Stimulated activated CD4-positive, alpha-beta T cell treated with anti-CD3 and anti-CD28 coated beads, Interleukin-4, amount 100 ng/mL, for 1 hour (primary cell): ENCODE measurements at regions not wholly inside any gene's neighbourhood (a gene's known extent, or its start where the extent isn't known, plus 50 kb on each side); places are given as distances from the start of the nearest gene placed in this dataset.

Source experiments
- DNase-seq: peaks from one replicate; pipeline ENCODE4 v3.0.0-alpha.2; 2020

GRCh38 chr7:7060828-7061599, 121.3 kb upstream of the C1GALT1 start:
- DNase-seq, result no peak

- DNase-seq, result no peak
Observed at GRCh38 chr7:7077945-7078344, 104.4 kb upstream of the C1GALT1 start.

- DNase-seq, result no peak
Observed at GRCh38 chr7:7080802-7081201, 101.5 kb upstream of the C1GALT1 start.

GRCh38 chr7:7090460-7090859, 91.9 kb upstream of the C1GALT1 start:
- DNase-seq, result no peak

GRCh38 chr7:7098280-7098818, 84.0 kb upstream of the C1GALT1 start:
- DNase-seq, result no peak

- no peak for DNase-seq
Observed at GRCh38 chr7:7099584-7100014, 82.7 kb upstream of the C1GALT1 start.

GRCh38 chr7:7100432-7100849, 81.9 kb upstream of the C1GALT1 start:
- DNase-seq, result no peak

- no peak for DNase-seq
Observed at GRCh38 chr7:7102906-7103305, 79.4 kb upstream of the C1GALT1 start.

GRCh38 chr7:7103343-7104313, 78.7 kb upstream of the C1GALT1 start:
- no peak for DNase-seq

- DNase-seq, result no peak
Observed at GRCh38 chr7:7104314-7104698, 78.0 kb upstream of the C1GALT1 start.

- no peak for DNase-seq
Observed at GRCh38 chr7:7104971-7105370, 77.4 kb upstream of the C1GALT1 start.

GRCh38 chr7:7105800-7106582, 76.4 kb upstream of the C1GALT1 start:
- no peak for DNase-seq

- no peak for DNase-seq
Observed at GRCh38 chr7:7108931-7109330, 73.4 kb upstream of the C1GALT1 start.

- no peak for DNase-seq
Observed at GRCh38 chr7:7109934-7110333, 72.4 kb upstream of the C1GALT1 start.

GRCh38 chr7:7110706-7111105, 71.6 kb upstream of the C1GALT1 start:
- DNase-seq, result no peak

GRCh38 chr7:7112868-7113267, 69.5 kb upstream of the C1GALT1 start:
- no peak for DNase-seq

GRCh38 chr7:7114575-7115291, 67.6 kb upstream of the C1GALT1 start:
- no peak for DNase-seq

GRCh38 chr7:7117935-7118586, 64.3 kb upstream of the C1GALT1 start:
- no peak for DNase-seq

- DNase-seq, result no peak
Observed at GRCh38 chr7:7118822-7119221, 63.5 kb upstream of the C1GALT1 start.

- DNase-seq, result no peak
Observed at GRCh38 chr7:7119729-7120128, 62.6 kb upstream of the C1GALT1 start.

- no peak for DNase-seq
Observed at GRCh38 chr7:7122033-7122478, 60.3 kb upstream of the C1GALT1 start.
